Stomach (tissue), 8 donors: ENCODE measurements at regions not wholly inside any gene's neighbourhood (a gene's known extent, or its start where the extent isn't known, plus 50 kb on each side); places are given as distances from the start of the nearest gene placed in this dataset.

Source experiments
- DNase-seq, 2 donors: peaks; one replicate each; pipeline versions ENCODE4 v3.0.0 to v3.0.0-alpha.2; 2013 to 2019
- H3K27ac ChIP-seq, 5 donors: fragments of 200-600 bp in 4 of 5; sonication (generic) in 4 of 5; one replicate each; pipeline ENCODE4 v1.5.1; 2013 to 2019; ENCODE audit warnings: mild to moderate bottlenecking in 1 of 5, moderate library complexity in 1 of 5
- H3K27me3 ChIP-seq, 3 donors: fragments of 200-600 bp; sonication (generic); one replicate each; pipeline ENCODE4 v1.5.1; 2017 to 2019; ENCODE audit warnings: mixed run types in 1 of 3
- H3K36me3 ChIP-seq, 4 donors: fragments of 200-600 bp; sonication (generic); 1 replicate in 3 of 4; 2 replicates in 1 of 4; pipeline ENCODE4 v1.5.1; 2016 to 2019
- H3K4me1 ChIP-seq, 4 donors: fragments of 200-600 bp; sonication (generic); one replicate each; pipeline ENCODE4 v1.5.1; 2016 to 2019
- H3K4me3 ChIP-seq, 4 donors: fragments of 200-600 bp; sonication (generic) in 3 of 4; one replicate each; pipeline ENCODE4 v1.5.1; 2016 to 2019; ENCODE audit warnings: mild to moderate bottlenecking in 1 of 4
- H3K9me3 ChIP-seq, 4 donors: fragments of 200-600 bp; sonication (generic); one replicate each; pipeline ENCODE4 v1.5.1; 2016 to 2019
- EP300 ChIP-seq: sonication (generic); formaldehyde crosslinking; IDR thresholded peaks from one replicate; pipeline ENCODE4 v1.6.1; 2017; ENCODE audit warnings: antibody characterized with exemption
- POLR2A ChIP-seq, 4 donors: fragments of 450-650 bp; IDR thresholded peaks; one replicate each; pipeline ENCODE4 v1.6.1; 2016; ENCODE audit warnings: antibody characterized with exemption in 4 of 4, control low read depth in 2 of 4, mild to moderate bottlenecking in 1 of 4, moderate library complexity in 1 of 4
- POLR2AphosphoS5 ChIP-seq, 3 donors: sonication (generic); formaldehyde crosslinking; IDR thresholded peaks; one replicate each; pipeline ENCODE4 v1.6.1; 2016; ENCODE audit warnings: antibody characterized with exemption in 3 of 3
- WGBS, 5 donors: extraction: QIAGEN DNeasy Blood & Tissue Kit in 3 of 5; methylation state at CpG; one replicate each; pipeline versions ENCODE4 v1.1.5 to v1.1.7; 2013 to 2018; 5-methylcytosine and 5-hydroxymethylcytosine counted together
- intact Hi-C: fragments of 100-400 bp; cut with DNase I; formaldehyde crosslinking; loops from one replicate; pipeline ENCODE4 v1.15.1; 2023; ENCODE audit warnings: low total_unique reads
- TF ChIP-seq, protein P1 (sequence below), 7 experiments: fragments of 450-650 bp in 4 of 7; fragments of 200-600 bp in 3 of 7; sonication (generic) in 3 of 7; IDR thresholded peaks; one replicate each; pipeline ENCODE4 v1.5.1; 2016 to 2019; ENCODE audit warnings: antibody characterized with exemption in 7 of 7, control low read depth in 2 of 7, mild to moderate bottlenecking in 1 of 7
- donor health status: healthy with polysubstance abuse.
- donor health status: Bipolar disorder and iron deficiency.
- donor health status: healthy.

GRCh38 chr18:56197241-56197859, 441.0 kb downstream of the TXNL1 start:
- 75 to 88% (median 84%) methylated on average over 6 of the region's 6 CpGs for WGBS, 5 donors
- Histone ChIP-seq H3K27ac (no peak overlapping the region), H3K4me1 (peaks cover 0 to 11% (median 7%) of the 10 kb centered on the region in 4 donors), H3K4me3 (no peak overlapping the region), H3K36me3 (no peaks in the 10 kb centered on the region), H3K27me3 (no peaks in the 10 kb centered on the region), H3K9me3 (no peaks in the 10 kb centered on the region)
- intact Hi-C loops, result no loop called here
- TF ChIP-seq EP300 (no peak), POLR2AphosphoS5 (IDR thresholded peaks at IDR 0.05) (no peak), POLR2A (IDR thresholded peaks at IDR 0.05) (no peak)
- TF ChIP-seq, protein P1, sequence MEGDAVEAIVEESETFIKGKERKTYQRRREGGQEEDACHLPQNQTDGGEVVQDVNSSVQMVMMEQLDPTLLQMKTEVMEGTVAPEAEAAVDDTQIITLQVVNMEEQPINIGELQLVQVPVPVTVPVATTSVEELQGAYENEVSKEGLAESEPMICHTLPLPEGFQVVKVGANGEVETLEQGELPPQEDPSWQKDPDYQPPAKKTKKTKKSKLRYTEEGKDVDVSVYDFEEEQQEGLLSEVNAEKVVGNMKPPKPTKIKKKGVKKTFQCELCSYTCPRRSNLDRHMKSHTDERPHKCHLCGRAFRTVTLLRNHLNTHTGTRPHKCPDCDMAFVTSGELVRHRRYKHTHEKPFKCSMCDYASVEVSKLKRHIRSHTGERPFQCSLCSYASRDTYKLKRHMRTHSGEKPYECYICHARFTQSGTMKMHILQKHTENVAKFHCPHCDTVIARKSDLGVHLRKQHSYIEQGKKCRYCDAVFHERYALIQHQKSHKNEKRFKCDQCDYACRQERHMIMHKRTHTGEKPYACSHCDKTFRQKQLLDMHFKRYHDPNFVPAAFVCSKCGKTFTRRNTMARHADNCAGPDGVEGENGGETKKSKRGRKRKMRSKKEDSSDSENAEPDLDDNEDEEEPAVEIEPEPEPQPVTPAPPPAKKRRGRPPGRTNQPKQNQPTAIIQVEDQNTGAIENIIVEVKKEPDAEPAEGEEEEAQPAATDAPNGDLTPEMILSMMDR (IDR thresholded peaks at IDR 0.05), result no peak
- no peak for DNase-seq

- Histone ChIP-seq H3K27me3 (no peaks in the 10 kb centered on the region), H3K36me3 (no peaks in the 10 kb centered on the region), H3K4me1 (peaks cover 0 to 17% (median 10%) of the 10 kb centered on the region in 4 donors), H3K9me3 (no peaks in the 10 kb centered on the region), H3K4me3 (no peak overlapping the region), H3K27ac (no peak overlapping the region)
- intact Hi-C loops, result no loop called here
- WGBS, 5 donors, result 73 to 89% (median 83%) methylated on average over 1 of the region's 1 CpG
- no peak for TF ChIP-seq POLR2AphosphoS5 (IDR thresholded peaks at IDR 0.05)
- no peak for TF ChIP-seq POLR2A (IDR thresholded peaks at IDR 0.05)
- no peak for TF ChIP-seq EP300
- no peak for DNase-seq
Observed at GRCh38 chr18:56196495-56197225, 441.7 kb downstream of the TXNL1 start.

- Histone ChIP-seq H3K27me3 (no peaks in the 10 kb centered on the region), H3K36me3 (no peaks in the 10 kb centered on the region), H3K27ac (no peak overlapping the region), H3K4me3 (no peak overlapping the region), H3K9me3 (no peaks in the 10 kb centered on the region), H3K4me1 (peaks cover 0 to 15% (median 9%) of the 10 kb centered on the region in 4 donors)
- 61 to 75% (median 67%) methylated on average over 5 of the region's 5 CpGs for WGBS, 5 donors
- no peak for DNase-seq
- intact Hi-C loops, result no loop called here
- TF ChIP-seq, protein P1 (IDR thresholded peaks at IDR 0.05), result no peak
- TF ChIP-seq POLR2A (IDR thresholded peaks at IDR 0.05) (no peak), POLR2AphosphoS5 (IDR thresholded peaks at IDR 0.05) (no peak), EP300 (no peak)
Observed at GRCh38 chr18:56191334-56191733, 447.1 kb downstream of the TXNL1 start.

- no peak for TF ChIP-seq EP300
- TF ChIP-seq, protein P1 (IDR thresholded peaks at IDR 0.05), result no peak
- H3K36me3 ChIP-seq, result no peaks in the 10 kb centered on the region
- H3K4me1 ChIP-seq, result peaks cover 0 to 15% (median 9%) of the 10 kb centered on the region in 4 donors
- intact Hi-C loops, result no loop called here
- no peak for DNase-seq
- no peaks in the 10 kb centered on the region for H3K27me3 ChIP-seq
- no peak overlapping the region for H3K27ac ChIP-seq
- no peak overlapping the region for H3K4me3 ChIP-seq
- H3K9me3 ChIP-seq, result no peaks in the 10 kb centered on the region
- WGBS, 5 donors, result 51 to 88% (median 62%) methylated on average over 20 of the region's 20 CpGs
Observed at GRCh38 chr18:56189615-56190014, 448.8 kb downstream of the TXNL1 start.
